Uterus (tissue), 2 donors: ENCODE measurements at regions not wholly inside any gene's neighbourhood (a gene's known extent, or its start where the extent isn't known, plus 50 kb on each side); places are given as distances from the start of the nearest gene placed in this dataset.

Experiments used
- CTCF ChIP-seq, 4 experiments: fragments of 200-600 bp in 2 of 4; fragments of 450-650 bp in 2 of 4; sonication (generic) in 2 of 4; IDR thresholded peaks; one replicate each; pipeline ENCODE4 v1.5.1; 2016 to 2019; ENCODE audit warnings: antibody characterized with exemption in 4 of 4, mild to moderate bottlenecking in 2 of 4, moderate library complexity in 1 of 4
- POLR2A ChIP-seq, 2 donors: fragments of 450-650 bp; IDR thresholded peaks; one replicate each; pipeline ENCODE4 v1.6.1; 2016; ENCODE audit warnings: antibody characterized with exemption in 2 of 2, mild to moderate bottlenecking in 1 of 2, moderate library complexity in 1 of 2

- TF ChIP-seq POLR2A (IDR thresholded peaks at IDR 0.05) (no peak), CTCF (IDR thresholded peaks at IDR 0.05) (no peak)
Measured at GRCh38 chr6:4582506-4583417, 193.4 kb upstream of the CDYL start.
